Nephron (organoid): ENCODE measurements at regions not wholly inside any gene's neighbourhood (a gene's known extent, or its start where the extent isn't known, plus 50 kb on each side); places are given as distances from the start of the nearest gene placed in this dataset.

Source experiments
- H3K27ac Mint-ChIP-seq, 3 experiments: 2 replicates each; pipeline ENCODE4 v1.8.0; 2020; ENCODE audit warnings: mixed read lengths in 3 of 3, mild to moderate bottlenecking in 2 of 3, moderate library complexity in 1 of 3
- H3K27me3 Mint-ChIP-seq: 2 replicates; pipeline ENCODE4 v1.8.0; 2021; ENCODE audit warnings: low read depth, mild to moderate bottlenecking, moderate library complexity, mixed read lengths
- H3K36me3 Mint-ChIP-seq: 2 replicates; pipeline ENCODE4 v1.8.0; 2020; ENCODE audit warnings: low read depth, mixed read lengths
- H3K4me1 Mint-ChIP-seq: 2 replicates; pipeline ENCODE4 v1.8.0; 2020; ENCODE audit warnings: mixed read lengths
- H3K4me3 Mint-ChIP-seq, 3 experiments: 2 replicates each; pipeline ENCODE4 v1.8.0; 2020; ENCODE audit warnings: mild to moderate bottlenecking in 3 of 3, mixed read lengths in 3 of 3, moderate library complexity in 2 of 3
- H3K9me3 Mint-ChIP-seq: 2 replicates; pipeline ENCODE4 v1.8.0; 2020; ENCODE audit warnings: mixed read lengths
- CTCF ChIP-seq, 3 experiments: fragments of 200-600 bp; sonication (generic); IDR thresholded peaks; one replicate each; pipeline ENCODE4 v1.5.0; 2021; ENCODE audit warnings: antibody characterized with exemption in 3 of 3; ENCODE audit not compliant: unreplicated experiment in 3 of 3

- H3K27ac Mint-ChIP-seq: peak overlapping the region; percentile 10 to 62 (median 52)
- peaks cover 4% of the 10 kb centered on the region for H3K27me3 Mint-ChIP-seq
- no peaks in the 10 kb centered on the region for H3K4me1 Mint-ChIP-seq
Measured at GRCh38 chr17:6179017-6179416, 108.8 kb downstream of the WSCD1 start.

GRCh38 chr17:6177941-6178694 lies 107.9 kb downstream of the WSCD1 start:
- peak overlapping the region in 2 of 3 experiments; percentile 52 to 62 for H3K27ac Mint-ChIP-seq
- no peak overlapping the region for H3K4me3 Mint-ChIP-seq
- no peaks in the 10 kb centered on the region for H3K9me3 Mint-ChIP-seq
- no peaks in the 10 kb centered on the region for H3K36me3 Mint-ChIP-seq
- no peaks in the 10 kb centered on the region for H3K4me1 Mint-ChIP-seq
- peaks cover 4% of the 10 kb centered on the region for H3K27me3 Mint-ChIP-seq
- TF ChIP-seq CTCF (IDR thresholded peaks at IDR 0.05; ENCODE audit: unreplicated experiment in 3 of 3): no peak

More at GRCh38 chr17:6179017-6179416, 108.8 kb downstream of the WSCD1 start:
- TF ChIP-seq CTCF (IDR thresholded peaks at IDR 0.05; ENCODE audit: unreplicated experiment in 3 of 3): no peak
- no peak overlapping the region for H3K4me3 Mint-ChIP-seq
- H3K9me3 Mint-ChIP-seq: no peaks in the 10 kb centered on the region
- H3K36me3 Mint-ChIP-seq: no peaks in the 10 kb centered on the region
